ENCODE measurements at regions not wholly inside any gene's neighbourhood (a gene's known extent, or its start where the extent isn't known, plus 50 kb on each side); places are given as distances from the start of the nearest gene placed in this dataset.
"Not testable (repeated sequence)": the region's sequence is repeated elsewhere in the genome, so short reads cannot be mapped to it uniquely, and the experiment has no call there.

DNA sequence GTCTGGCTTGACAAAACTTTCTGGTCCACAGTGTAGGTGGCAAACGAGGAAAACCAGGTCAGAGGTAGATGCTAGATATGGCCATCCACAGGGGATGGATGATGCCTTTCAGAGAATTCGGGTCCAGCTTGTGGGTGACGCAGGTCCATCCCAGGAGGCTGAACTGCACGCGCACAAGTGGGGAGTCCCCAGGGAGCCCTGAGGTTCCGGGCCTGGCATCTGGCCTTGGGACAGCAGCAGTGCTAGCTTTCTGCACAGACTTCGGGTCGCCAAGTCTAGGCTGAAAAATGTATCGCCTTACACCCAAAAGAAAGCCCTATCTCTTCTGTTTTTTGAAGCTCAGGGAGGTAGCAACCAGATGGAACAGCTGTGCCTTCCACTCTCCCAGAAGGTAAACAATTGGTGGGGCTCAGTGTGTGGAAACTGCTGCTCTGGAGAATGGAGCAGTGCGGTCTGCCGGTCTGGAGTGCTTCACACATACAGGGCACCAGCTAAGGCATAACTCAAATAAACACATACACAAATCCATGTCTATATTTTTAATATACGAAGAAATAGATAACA is 119.3 kb upstream of the ACBD5 start:
- no peak for DNase-seq
- Histone ChIP-seq H3K27me3 (ENCODE audit: low read depth) (no peaks in the 10 kb centered on the region), H3K4me3 (no peak overlapping the region), H3K9me3 (replicated peaks) (no peaks in the 10 kb centered on the region), H3K4me1 (no peaks in the 10 kb centered on the region), H3K27ac (replicated peaks) (no peak overlapping the region), H3K36me3 (no peaks in the 10 kb centered on the region)
- intact Hi-C loops (cut with micrococcal nuclease): no loop called here
- TF ChIP-seq, protein P1, sequence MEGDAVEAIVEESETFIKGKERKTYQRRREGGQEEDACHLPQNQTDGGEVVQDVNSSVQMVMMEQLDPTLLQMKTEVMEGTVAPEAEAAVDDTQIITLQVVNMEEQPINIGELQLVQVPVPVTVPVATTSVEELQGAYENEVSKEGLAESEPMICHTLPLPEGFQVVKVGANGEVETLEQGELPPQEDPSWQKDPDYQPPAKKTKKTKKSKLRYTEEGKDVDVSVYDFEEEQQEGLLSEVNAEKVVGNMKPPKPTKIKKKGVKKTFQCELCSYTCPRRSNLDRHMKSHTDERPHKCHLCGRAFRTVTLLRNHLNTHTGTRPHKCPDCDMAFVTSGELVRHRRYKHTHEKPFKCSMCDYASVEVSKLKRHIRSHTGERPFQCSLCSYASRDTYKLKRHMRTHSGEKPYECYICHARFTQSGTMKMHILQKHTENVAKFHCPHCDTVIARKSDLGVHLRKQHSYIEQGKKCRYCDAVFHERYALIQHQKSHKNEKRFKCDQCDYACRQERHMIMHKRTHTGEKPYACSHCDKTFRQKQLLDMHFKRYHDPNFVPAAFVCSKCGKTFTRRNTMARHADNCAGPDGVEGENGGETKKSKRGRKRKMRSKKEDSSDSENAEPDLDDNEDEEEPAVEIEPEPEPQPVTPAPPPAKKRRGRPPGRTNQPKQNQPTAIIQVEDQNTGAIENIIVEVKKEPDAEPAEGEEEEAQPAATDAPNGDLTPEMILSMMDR (IDR thresholded peaks at IDR 0.05; ENCODE audit: borderline replicate concordance): no peak

DNA sequence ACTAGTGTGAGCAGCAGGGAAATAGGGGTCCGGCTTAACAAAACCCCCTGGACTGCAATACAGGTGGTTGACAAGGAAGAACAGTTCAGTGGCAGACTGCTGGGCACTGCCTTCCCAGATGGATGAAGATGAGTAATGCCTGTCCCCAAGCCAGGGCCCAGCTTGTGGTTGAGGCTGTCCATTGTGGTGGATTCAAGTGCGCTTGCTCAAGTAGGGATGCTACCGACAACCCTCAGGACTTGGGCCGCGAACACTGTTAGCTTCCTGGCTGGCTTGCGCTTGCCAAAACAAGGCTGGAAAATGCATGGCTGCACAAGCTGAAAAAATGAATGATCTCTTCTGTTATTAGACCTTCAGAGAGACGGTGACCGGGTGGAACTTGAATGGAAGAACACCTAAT is 116.1 kb upstream of the ACBD5 start:
- DNase-seq: no peak
- Histone ChIP-seq H3K4me3 (no peak overlapping the region), H3K36me3 (no peaks in the 10 kb centered on the region), H3K27ac (replicated peaks) (no peak overlapping the region), H3K4me1 (peaks cover 7% of the 10 kb centered on the region), H3K9me3 (replicated peaks) (no peaks in the 10 kb centered on the region), H3K27me3 (ENCODE audit: low read depth) (peaks cover 8% of the 10 kb centered on the region)
- TF ChIP-seq, protein P1 (IDR thresholded peaks at IDR 0.05; ENCODE audit: borderline replicate concordance): no peak
- intact Hi-C loops (cut with micrococcal nuclease): no loop called here

DNA sequence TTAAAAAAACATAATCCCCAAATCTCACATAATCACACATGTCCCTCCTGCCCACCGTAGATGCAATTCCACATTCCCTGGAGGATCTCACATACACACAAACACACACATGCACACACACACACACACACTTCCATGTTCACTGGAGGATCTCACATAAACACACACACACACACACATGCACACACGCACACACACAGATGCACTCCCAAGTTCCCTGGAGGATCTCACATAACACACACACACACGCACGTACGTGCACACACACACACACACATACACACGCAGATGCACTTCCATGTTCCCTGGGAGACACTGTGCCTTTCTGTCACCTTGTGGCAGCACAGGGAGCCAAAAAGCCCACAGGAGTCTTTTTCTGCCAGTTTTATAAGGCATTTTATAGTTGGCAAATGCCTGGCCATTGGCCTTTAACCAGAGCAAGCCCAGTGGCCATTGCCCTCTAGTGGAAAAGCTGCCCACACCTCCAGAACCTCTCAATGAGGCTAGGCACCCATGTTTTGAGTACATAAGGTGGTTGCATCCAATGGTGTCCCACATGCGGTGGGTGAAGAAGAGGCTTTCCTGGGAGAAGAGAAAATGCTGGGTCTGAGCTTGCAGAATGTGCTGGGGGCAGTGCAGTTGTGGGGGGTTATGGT is 115.4 kb upstream of the ACBD5 start:
- no peak overlapping the region for H3K27ac ChIP-seq (replicated peaks)
- peaks cover 8% of the 10 kb centered on the region for H3K27me3 ChIP-seq (ENCODE audit: low read depth)
- intact Hi-C loops (cut with micrococcal nuclease): no loop called here
- peaks cover 7% of the 10 kb centered on the region for H3K4me1 ChIP-seq
- TF ChIP-seq, protein P1 (IDR thresholded peaks at IDR 0.05; ENCODE audit: borderline replicate concordance): no peak
- no peak overlapping the region for H3K4me3 ChIP-seq
- no peak for DNase-seq
- no peaks in the 10 kb centered on the region for H3K9me3 ChIP-seq (replicated peaks)
- H3K36me3 ChIP-seq: no peaks in the 10 kb centered on the region

DNA sequence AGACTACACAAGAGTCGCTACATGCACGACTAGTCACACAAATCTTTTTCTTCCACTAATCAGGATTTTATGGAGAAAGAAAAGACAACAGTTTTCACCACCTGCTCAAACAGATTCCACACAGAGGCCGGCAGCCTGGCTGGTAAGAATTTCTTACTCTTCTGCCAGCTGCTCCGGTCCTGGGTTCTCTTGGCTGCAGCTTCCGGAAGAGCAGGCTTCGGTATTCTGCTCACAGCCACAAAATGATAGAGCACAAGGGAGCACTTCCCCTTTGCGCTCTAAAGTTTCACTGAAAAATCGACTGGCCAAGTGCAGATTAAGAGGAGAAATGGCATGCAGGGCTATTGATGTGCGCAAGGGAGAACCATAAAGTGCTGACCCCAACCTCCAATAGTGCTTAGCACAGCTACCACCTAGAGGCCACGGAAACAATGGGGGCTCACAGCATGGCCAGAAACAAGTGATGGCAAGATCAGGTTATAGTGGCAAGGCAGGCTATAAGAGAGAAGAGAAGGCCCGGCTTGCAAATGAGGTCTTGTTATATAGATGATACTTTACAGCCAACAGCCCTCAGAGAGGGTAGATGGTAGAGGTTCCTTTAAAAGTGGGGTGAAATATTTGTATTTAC is 114.2 kb upstream of the ACBD5 start:
- intact Hi-C loops (cut with micrococcal nuclease); H3K4me3 ChIP-seq; H3K27ac ChIP-seq (replicated peaks); DNase-seq; H3K36me3 ChIP-seq; H3K9me3 ChIP-seq (replicated peaks); H3K4me1 ChIP-seq: not testable (repeated sequence)
- peaks cover 12% of the 10 kb centered on the region for H3K27me3 ChIP-seq (ENCODE audit: low read depth)

DNA sequence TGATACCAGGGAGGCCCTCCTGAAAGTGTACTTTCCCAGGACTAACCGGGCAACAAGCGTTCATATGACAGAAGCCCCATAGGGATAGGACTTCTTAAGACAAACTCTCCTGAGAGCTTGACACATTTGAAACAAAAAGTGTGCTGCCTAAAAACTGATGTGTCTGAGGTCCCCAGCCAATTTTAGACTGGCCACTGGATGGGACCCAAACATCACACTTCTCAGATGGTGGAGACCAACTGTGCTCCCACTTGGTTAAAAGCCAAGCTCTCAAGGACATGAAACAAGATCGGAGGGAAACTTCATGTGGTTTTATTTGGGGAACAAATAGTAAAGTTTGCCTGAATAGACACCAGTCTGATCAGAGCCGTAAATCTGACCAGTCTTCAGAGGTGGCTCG is 113.5 kb upstream of the ACBD5 start:
- H3K27ac ChIP-seq (replicated peaks); H3K4me1 ChIP-seq; intact Hi-C loops (cut with micrococcal nuclease); H3K9me3 ChIP-seq (replicated peaks); DNase-seq; H3K36me3 ChIP-seq; H3K4me3 ChIP-seq: not testable (repeated sequence)
- peaks cover 16% of the 10 kb centered on the region for H3K27me3 ChIP-seq (ENCODE audit: low read depth)

DNA sequence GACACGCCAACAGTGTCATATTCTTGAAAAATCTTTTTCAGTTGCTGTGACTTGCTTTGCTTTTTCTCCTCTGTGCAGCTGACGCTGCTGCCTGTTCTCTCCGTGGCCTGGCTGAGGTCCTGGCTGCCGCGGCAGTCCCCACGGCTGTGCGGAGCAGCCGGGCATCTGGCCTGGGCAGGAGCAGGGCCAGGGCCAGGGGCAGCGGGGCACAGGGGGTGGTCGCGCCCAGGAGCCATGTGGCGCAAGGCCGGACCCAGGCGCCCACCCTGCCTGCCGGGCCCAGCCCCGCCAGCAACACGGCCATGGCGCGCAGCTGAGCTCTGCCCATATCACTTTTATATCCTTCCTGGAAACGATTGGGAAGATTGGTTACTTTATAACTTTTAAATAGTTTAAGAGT is 109.4 kb upstream of the ACBD5 start:
- H3K36me3 ChIP-seq: no peaks in the 10 kb centered on the region
- TF ChIP-seq, protein P1 (IDR thresholded peaks at IDR 0.05; ENCODE audit: borderline replicate concordance): no peak
- intact Hi-C loops (cut with micrococcal nuclease): no loop called here
- no peaks in the 10 kb centered on the region for H3K9me3 ChIP-seq (replicated peaks)
- no peak overlapping the region for H3K27ac ChIP-seq (replicated peaks)
- peaks cover 7% of the 10 kb centered on the region for H3K4me1 ChIP-seq
- peaks cover 30% of the 10 kb centered on the region for H3K27me3 ChIP-seq (ENCODE audit: low read depth)
- no peak for DNase-seq
- no peak overlapping the region for H3K4me3 ChIP-seq

DNA sequence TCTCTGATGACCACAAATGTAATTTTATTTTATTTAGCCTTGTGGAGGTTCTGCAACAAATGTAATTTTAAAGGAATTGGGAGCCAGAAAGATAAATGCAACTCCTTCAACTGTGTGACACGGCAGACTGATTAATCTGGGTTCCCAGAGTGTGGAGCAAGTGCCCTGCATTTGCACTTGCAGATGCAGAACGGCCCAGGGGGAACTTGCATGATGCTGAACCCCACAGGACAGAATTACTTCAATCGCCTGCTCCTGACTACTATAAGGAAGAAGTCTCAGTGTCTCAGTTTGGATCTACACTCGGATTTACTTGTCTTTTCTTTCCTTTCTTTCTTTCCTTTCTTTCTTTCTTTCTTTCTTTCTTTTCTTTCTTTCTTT is 107.2 kb upstream of the ACBD5 start:
- H3K9me3 ChIP-seq (replicated peaks); H3K27ac ChIP-seq (replicated peaks); DNase-seq; H3K4me3 ChIP-seq; intact Hi-C loops (cut with micrococcal nuclease); H3K36me3 ChIP-seq; H3K4me1 ChIP-seq: not testable (repeated sequence)
- H3K27me3 ChIP-seq (ENCODE audit: low read depth): peaks cover 28% of the 10 kb centered on the region

Measured in left ventricle myocardium inferior (tissue), 1 donor.